B cell (primary cell): ENCODE measurements at regions not wholly inside any gene's neighbourhood (a gene's known extent, or its start where the extent isn't known, plus 50 kb on each side); places are given as distances from the start of the nearest gene placed in this dataset.

Source experiments
- ATAC-seq: fragments of 200-7000 bp; cut with Tn5 transposase; one replicate; pipeline ENCODE4 v1.10.0; 2021; ENCODE audit warnings: low read depth, mild to moderate bottlenecking, moderate number of reproducible peaks, moderate library complexity
- CTCF ChIA-PET: fragments of 350-600 bp; sonication (Branson Sonifier 250); formaldehyde crosslinking; loops from one replicate; lab custom pipeline; 2021; ENCODE audit warnings: antibody characterized with exemption, inconsistent platforms; lab: Charles Lee
- POLR2A ChIA-PET: fragments of 350-600 bp; sonication (Branson Sonifier 250); formaldehyde crosslinking; loops from one replicate; lab custom pipeline; 2021; ENCODE audit warnings: antibody characterized with exemption; lab: Charles Lee
- DNase-seq: peaks from one replicate; pipeline ENCODE4 v3.0.0; 2013
- H2AFZ ChIP-seq: 2 replicates; pipeline ENCODE4 v1.6.1; 2012; ENCODE audit warnings: mild to moderate bottlenecking, low read depth, low read length; ENCODE audit not compliant: insufficient read depth, poor library complexity, severe bottlenecking
- H3K27ac ChIP-seq, 2 donors: 1 replicate in 1 of 2; 2 replicates in 1 of 2; pipeline ENCODE4 v1.5.1; 2012 to 2013; ENCODE audit warnings: low read length in 2 of 2, mild to moderate bottlenecking in 2 of 2, moderate library complexity in 1 of 2
- H3K27me3 ChIP-seq, 4 experiments: fragments of 200-600 bp in 1 of 4; sonication (generic) in 1 of 4; replicated peaks in 1 of 4; 1 replicate in 2 of 4; 2 replicates in 2 of 4; pipeline versions ENCODE4 v1.6.1 to v1.7.0; 2013 to 2016; ENCODE audit warnings: low read length in 3 of 4, mild to moderate bottlenecking in 2 of 4, mixed read lengths in 1 of 4, moderate library complexity in 1 of 4; ENCODE audit not compliant: insufficient read depth in 4 of 4, control insufficient read depth in 3 of 4; ENCODE audit errors: control extremely low read depth in 1 of 4
- H3K36me3 ChIP-seq, 2 experiments: replicated peaks in 1 of 2; 1 replicate in 1 of 2; 2 replicates in 1 of 2; pipeline versions ENCODE4 v1.6.1 to v1.7.1; 2013; ENCODE audit warnings: low read length in 1 of 2; ENCODE audit not compliant: insufficient read depth in 2 of 2, control insufficient read depth in 1 of 2; ENCODE audit errors: control extremely low read depth in 1 of 2, extremely low read depth in 1 of 2
- H3K4me1 ChIP-seq, 2 donors: fragments of 200-600 bp in 1 of 2; sonication (generic) in 1 of 2; 1 replicate in 1 of 2; 2 replicates in 1 of 2; pipeline versions ENCODE4 v1.5.1 to v1.6.1; 2013 to 2017; ENCODE audit warnings: low read length in 2 of 2; ENCODE audit not compliant: control insufficient read depth in 2 of 2, insufficient read depth in 2 of 2
- H3K4me2 ChIP-seq: replicated peaks from 2 replicates; pipeline ENCODE3; 2012; ENCODE audit warnings: mild to moderate bottlenecking, low read depth, low read length; ENCODE audit not compliant: poor library complexity, severe bottlenecking
- H3K4me3 ChIP-seq, 5 experiments: fragments of 200-600 bp in 1 of 5; sonication (generic) in 1 of 5; 1 replicate in 3 of 5; 2 replicates in 2 of 5; pipeline versions ENCODE4 v1.5.1 to v1.7.0; 2011 to 2016; ENCODE audit warnings: low read length in 4 of 5, mild to moderate bottlenecking in 4 of 5, low read depth in 2 of 5, control low read depth in 1 of 5, moderate library complexity in 1 of 5; ENCODE audit not compliant: insufficient read depth in 1 of 5; ENCODE audit errors: control extremely low read depth in 1 of 5, extremely low read depth in 1 of 5
- H3K79me2 ChIP-seq: fragments of 200-600 bp; sonication (generic); one replicate; pipeline ENCODE4 v1.6.0; 2016; ENCODE audit warnings: low read length; ENCODE audit not compliant: control insufficient read depth, insufficient read depth
- H3K9ac ChIP-seq: fragments of 200-600 bp; sonication (generic); 2 replicates; pipeline ENCODE4 v1.6.1; 2017; ENCODE audit warnings: mild to moderate bottlenecking, low read length, moderate library complexity
- H3K9me3 ChIP-seq, 3 donors: one replicate each; pipeline versions ENCODE4 v1.6.1 to v1.7.1; 2013; ENCODE audit warnings: low read length in 2 of 3; ENCODE audit not compliant: control insufficient read depth in 2 of 3, insufficient read depth in 1 of 3; ENCODE audit errors: control extremely low read depth in 1 of 3
- H4K20me1 ChIP-seq: 2 replicates; pipeline ENCODE4 v1.6.0; 2012; ENCODE audit warnings: mild to moderate bottlenecking, low read length; ENCODE audit not compliant: insufficient read depth, control insufficient read depth, poor library complexity, severe bottlenecking
- H3K27ac Mint-ChIP-seq: one replicate; pipeline ENCODE4 v1.8.0; 2021; ENCODE audit warnings: mixed read lengths
- H3K27me3 Mint-ChIP-seq: one replicate; pipeline ENCODE4 v1.8.0; 2021; ENCODE audit warnings: mixed read lengths
- H3K4me1 Mint-ChIP-seq: one replicate; pipeline ENCODE4 v1.8.0; 2021; ENCODE audit warnings: mixed read lengths
- H3K4me3 Mint-ChIP-seq: one replicate; pipeline ENCODE4 v1.8.0; 2021; ENCODE audit warnings: mixed read lengths
- H3K9me3 Mint-ChIP-seq: one replicate; pipeline ENCODE4 v1.8.0; 2022; ENCODE audit warnings: mixed read lengths; ENCODE audit not compliant: insufficient read depth
- EZH2 ChIP-seq: IDR thresholded peaks from 2 replicates; pipeline ENCODE4 v1.6.1; 2012; ENCODE audit warnings: borderline replicate concordance, low read depth, mild to moderate bottlenecking, moderate library complexity, low read length; ENCODE audit not compliant: insufficient read depth, poor library complexity, severe bottlenecking
- WGBS: methylation state at CpG from one replicate; pipeline ENCODE4 v1.1.5; 2013; ENCODE audit warnings: missing lambda C conversion rate; ENCODE audit not compliant: insufficient coverage; 5-methylcytosine and 5-hydroxymethylcytosine counted together
- intact Hi-C: fragments of 100-400 bp; cut with micrococcal nuclease; formaldehyde crosslinking; loops from one replicate; pipeline ENCODE4 v1.10.0; 2022
- TF ChIP-seq, protein P1 (sequence below): fragments of 200-600 bp; IDR thresholded peaks from one replicate; pipeline ENCODE4 v1.8.0; 2022; ENCODE audit warnings: antibody characterized with exemption, mild to moderate bottlenecking

DNA sequence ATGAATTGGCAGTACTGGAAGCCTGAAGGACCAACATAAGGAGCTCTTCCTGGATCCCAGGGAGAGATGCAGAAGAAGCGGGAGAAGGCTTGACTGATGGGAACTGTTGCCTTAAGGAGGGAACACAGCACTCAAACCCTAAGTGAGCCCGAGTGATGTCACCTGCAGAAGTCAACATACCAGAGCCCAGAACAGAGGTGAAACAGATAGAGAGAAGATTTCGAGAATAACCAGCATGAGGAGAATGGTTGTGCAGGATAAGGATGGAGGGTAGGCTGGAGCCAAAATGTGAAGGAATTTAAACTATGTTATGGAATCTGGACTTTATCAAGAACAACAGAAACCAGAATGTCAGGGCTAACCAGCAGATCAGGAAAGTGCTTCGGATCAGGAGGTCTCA is 463.1 kb upstream of the DDX18 start:
- H3K9ac ChIP-seq: no peak overlapping the region

DNA sequence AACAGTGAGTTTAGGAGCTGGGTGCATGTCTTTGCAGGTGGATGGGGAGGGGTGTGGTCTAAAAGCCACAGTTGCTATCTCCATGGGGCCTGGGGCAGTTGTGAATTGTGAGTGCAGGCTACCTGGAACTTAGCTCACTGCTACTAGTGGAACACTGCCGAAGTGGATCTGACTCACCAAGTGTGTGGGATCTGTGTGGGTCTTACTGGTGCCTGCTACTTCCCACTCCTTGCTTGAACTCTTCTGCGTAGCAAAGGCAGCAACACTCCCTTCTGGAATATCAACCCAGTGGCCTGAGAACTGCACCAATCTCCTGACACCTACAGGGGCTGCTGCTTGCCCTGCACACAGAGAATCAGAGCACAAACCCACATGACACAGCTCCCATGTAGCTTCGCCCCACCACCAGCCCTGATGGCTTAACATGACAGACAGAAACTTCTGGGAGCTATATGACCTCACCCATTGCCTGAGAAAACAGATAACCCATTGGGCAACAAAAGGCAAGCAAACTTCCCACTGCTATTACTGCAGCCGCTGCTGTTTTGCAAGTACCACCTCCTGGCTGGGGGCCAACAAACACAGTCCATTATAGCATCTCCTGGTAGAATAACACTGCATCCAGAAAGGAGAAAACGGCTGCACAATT is 455.1 kb upstream of the DDX18 start:
- H3K36me3 ChIP-seq: no peaks in the 10 kb centered on the region
- ATAC-seq (no peak), DNase-seq (no peak)
- no peak overlapping the region for H3K4me2 ChIP-seq
- H3K4me1 Mint-ChIP-seq: no peaks in the 10 kb centered on the region
- H4K20me1 ChIP-seq: no peaks in the 10 kb centered on the region
- CTCF ChIA-PET: no interaction called here
- H3K79me2 ChIP-seq: no peaks in the 10 kb centered on the region
- no peak overlapping the region for H3K4me3 Mint-ChIP-seq
- H3K9me3 Mint-ChIP-seq: no peaks in the 10 kb centered on the region
- no peak overlapping the region for H3K4me3 ChIP-seq
- H3K9ac ChIP-seq: no peak overlapping the region
- H3K27ac Mint-ChIP-seq: no peak overlapping the region
- no peak overlapping the region for H2AFZ ChIP-seq
- no peaks in the 10 kb centered on the region for H3K4me1 ChIP-seq
- no peak overlapping the region for H3K27ac ChIP-seq
- intact Hi-C loops: no loop called here
- H3K27me3 Mint-ChIP-seq: no peaks in the 10 kb centered on the region
- TF ChIP-seq EZH2: no peak
- TF ChIP-seq, protein P1, sequence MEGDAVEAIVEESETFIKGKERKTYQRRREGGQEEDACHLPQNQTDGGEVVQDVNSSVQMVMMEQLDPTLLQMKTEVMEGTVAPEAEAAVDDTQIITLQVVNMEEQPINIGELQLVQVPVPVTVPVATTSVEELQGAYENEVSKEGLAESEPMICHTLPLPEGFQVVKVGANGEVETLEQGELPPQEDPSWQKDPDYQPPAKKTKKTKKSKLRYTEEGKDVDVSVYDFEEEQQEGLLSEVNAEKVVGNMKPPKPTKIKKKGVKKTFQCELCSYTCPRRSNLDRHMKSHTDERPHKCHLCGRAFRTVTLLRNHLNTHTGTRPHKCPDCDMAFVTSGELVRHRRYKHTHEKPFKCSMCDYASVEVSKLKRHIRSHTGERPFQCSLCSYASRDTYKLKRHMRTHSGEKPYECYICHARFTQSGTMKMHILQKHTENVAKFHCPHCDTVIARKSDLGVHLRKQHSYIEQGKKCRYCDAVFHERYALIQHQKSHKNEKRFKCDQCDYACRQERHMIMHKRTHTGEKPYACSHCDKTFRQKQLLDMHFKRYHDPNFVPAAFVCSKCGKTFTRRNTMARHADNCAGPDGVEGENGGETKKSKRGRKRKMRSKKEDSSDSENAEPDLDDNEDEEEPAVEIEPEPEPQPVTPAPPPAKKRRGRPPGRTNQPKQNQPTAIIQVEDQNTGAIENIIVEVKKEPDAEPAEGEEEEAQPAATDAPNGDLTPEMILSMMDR: no peak
- WGBS: 78% methylated on average over 3 of the region's 5 CpGs
- POLR2A ChIA-PET: no interaction called here
- H3K27me3 ChIP-seq: no peaks in the 10 kb centered on the region
- peaks cover 0 to 3% (median 0%) of the 10 kb centered on the region in 3 donors for H3K9me3 ChIP-seq

More for the DNA sequence above, 463.1 kb upstream of the DDX18 start:
- TF ChIP-seq EZH2: no peak
- TF ChIP-seq, protein P1: no peak
- CTCF ChIA-PET: no interaction called here
- Mint-ChIP-seq H3K4me3 (no peak overlapping the region), H3K27ac (no peak overlapping the region), H3K4me1 (no peaks in the 10 kb centered on the region), H3K27me3 (no peaks in the 10 kb centered on the region), H3K9me3 (peaks cover 5% of the 10 kb centered on the region)
- no peaks in the 10 kb centered on the region for H3K27me3 ChIP-seq
- DNase-seq (no peak), ATAC-seq (no peak)
- H3K4me1 ChIP-seq: no peaks in the 10 kb centered on the region
- H2AFZ ChIP-seq: no peak overlapping the region
- POLR2A ChIA-PET: no interaction called here
- H3K4me2 ChIP-seq: no peak overlapping the region
- intact Hi-C loops: no loop called here
- peaks cover 0 to 3% (median 0%) of the 10 kb centered on the region in 3 donors for H3K9me3 ChIP-seq
- no peak overlapping the region for H3K4me3 ChIP-seq
- H4K20me1 ChIP-seq: no peaks in the 10 kb centered on the region
- H3K79me2 ChIP-seq: no peaks in the 10 kb centered on the region
- 90% methylated on average over 4 of the region's 4 CpGs for WGBS
- no peak overlapping the region for H3K27ac ChIP-seq
- H3K36me3 ChIP-seq: no peaks in the 10 kb centered on the region
